Natural killer cell (primary cell): ENCODE measurements at regions not wholly inside any gene's neighbourhood (a gene's known extent, or its start where the extent isn't known, plus 50 kb on each side); places are given as distances from the start of the nearest gene placed in this dataset.

Source experiments
- ATAC-seq, 3 donors: fragments of 150-1000 bp in 2 of 3; fragments of 200-7000 bp in 1 of 3; cut with Tn5 transposase; 1 replicate in 1 of 3; 2 replicates in 2 of 3; pipeline ENCODE4 v1.10.0; 2021; ENCODE audit warnings: mild to moderate bottlenecking in 2 of 3, moderate library complexity in 2 of 3
- DNase-seq, 2 donors: peaks; one replicate each; pipeline versions ENCODE4 v3.0.0 to v3.0.0-alpha.2; 2013 to 2021; ENCODE audit warnings: mixed read lengths in 1 of 2
- H3K27ac ChIP-seq: one replicate; pipeline ENCODE4 v1.5.1; 2013; ENCODE audit warnings: mild to moderate bottlenecking, low read length
- H3K27me3 ChIP-seq: one replicate; pipeline ENCODE4 v1.6.1; 2013; ENCODE audit warnings: low read length; ENCODE audit not compliant: control insufficient read depth, insufficient read depth
- H3K36me3 ChIP-seq: one replicate; pipeline ENCODE4 v1.6.1; 2013; ENCODE audit warnings: low read length; ENCODE audit not compliant: control insufficient read depth, insufficient read depth
- H3K4me1 ChIP-seq: one replicate; pipeline ENCODE4 v1.6.1; 2013; ENCODE audit warnings: low read length; ENCODE audit not compliant: control insufficient read depth, insufficient read depth
- H3K4me3 ChIP-seq: one replicate; pipeline ENCODE4 v1.5.1; 2013; ENCODE audit warnings: low read length
- H3K9me3 ChIP-seq: one replicate; pipeline ENCODE4 v1.6.1; 2013; ENCODE audit warnings: low read length; ENCODE audit not compliant: control insufficient read depth, insufficient read depth
- H3K27ac Mint-ChIP-seq, 2 donors: one replicate each; pipeline ENCODE4 v1.8.0; 2022; ENCODE audit warnings: mild to moderate bottlenecking in 2 of 2, mixed read lengths in 2 of 2, moderate library complexity in 1 of 2
- H3K27me3 Mint-ChIP-seq, 2 donors: one replicate each; pipeline ENCODE4 v1.8.0; 2022; ENCODE audit warnings: low read depth in 2 of 2, mixed read lengths in 2 of 2
- H3K36me3 Mint-ChIP-seq: one replicate; pipeline ENCODE4 v1.8.0; 2022; ENCODE audit warnings: mixed read lengths
- H3K4me1 Mint-ChIP-seq, 2 donors: one replicate each; pipeline ENCODE4 v1.8.0; 2022; ENCODE audit warnings: mixed read lengths in 2 of 2
- H3K4me3 Mint-ChIP-seq: one replicate; pipeline ENCODE4 v1.8.0; 2022; ENCODE audit warnings: mild to moderate bottlenecking, moderate library complexity, mixed read lengths
- H3K9me3 Mint-ChIP-seq, 2 donors: one replicate each; pipeline ENCODE4 v1.8.0; 2022; ENCODE audit warnings: mixed read lengths in 2 of 2
- CTCF ChIP-seq: fragments of 200-600 bp; IDR thresholded peaks from one replicate; pipeline ENCODE4 v1.8.0; 2022; ENCODE audit warnings: antibody characterized with exemption
- WGBS: methylation state at CpG from one replicate; pipeline ENCODE4 v1.1.7; 2013; ENCODE audit warnings: missing lambda C conversion rate; ENCODE audit not compliant: insufficient coverage; 5-methylcytosine and 5-hydroxymethylcytosine counted together
- intact Hi-C: fragments of 100-400 bp; cut with micrococcal nuclease; formaldehyde crosslinking; loops from one replicate; pipeline ENCODE4 v1.14.2; 2022

- H3K4me1 Mint-ChIP-seq = no peaks in the 10 kb centered on the region
- no peaks in the 10 kb centered on the region for H3K27me3 Mint-ChIP-seq
- no peaks in the 10 kb centered on the region for H3K9me3 Mint-ChIP-seq
- no peak for TF ChIP-seq CTCF
- no peak overlapping the region for H3K4me3 Mint-ChIP-seq
- no peak overlapping the region for H3K4me3 ChIP-seq
- H3K27ac Mint-ChIP-seq = no peak overlapping the region
- no peaks in the 10 kb centered on the region for H3K9me3 ChIP-seq
- no peaks in the 10 kb centered on the region for H3K4me1 ChIP-seq
- no peak overlapping the region for H3K27ac ChIP-seq
- no peaks in the 10 kb centered on the region for H3K36me3 Mint-ChIP-seq
- DNase-seq = no peak
- 86% methylated on average over 1 of the region's 1 CpG for whole genome bisulfite sequencing
- no peaks in the 10 kb centered on the region for H3K27me3 ChIP-seq
- H3K36me3 ChIP-seq = no peaks in the 10 kb centered on the region
- intact Hi-C loops = no loop called here
- ATAC-seq = no peak
These were observed 185.6 kb upstream of the BANK1 start for GRCh38 chr4:101604976-101605375.

DNA sequence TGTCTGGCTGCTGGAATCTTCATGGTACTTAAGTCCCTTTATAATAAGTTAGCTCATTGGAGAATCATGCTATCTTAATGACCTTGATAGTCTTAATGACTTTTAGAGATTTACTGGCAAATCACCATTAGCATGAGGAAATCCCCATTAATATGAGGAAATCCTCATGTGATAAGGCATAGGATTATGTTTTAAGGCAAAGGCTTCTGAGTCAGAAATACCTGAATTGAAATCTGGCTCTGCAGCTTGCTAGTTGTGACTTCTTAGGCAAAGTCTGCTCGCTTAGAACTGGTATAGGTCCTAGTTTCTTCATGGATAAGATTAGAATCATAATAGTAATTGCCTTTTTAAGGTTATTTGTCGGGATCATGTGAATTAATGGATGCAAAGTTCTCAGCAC lies 190.2 kb upstream of the BANK1 start:
- Histone ChIP-seq H3K4me1 (no peaks in the 10 kb centered on the region), H3K27ac (no peak overlapping the region), H3K27me3 (no peaks in the 10 kb centered on the region), H3K36me3 (no peaks in the 10 kb centered on the region), H3K4me3 (no peak overlapping the region), H3K9me3 (no peaks in the 10 kb centered on the region)
- DNase-seq (no peak), ATAC-seq (no peak)
- no peak overlapping the region for H3K27ac Mint-ChIP-seq
- no peaks in the 10 kb centered on the region for H3K27me3 Mint-ChIP-seq
- intact Hi-C loops = no loop called here
- H3K9me3 Mint-ChIP-seq = no peaks in the 10 kb centered on the region
- no peak overlapping the region for H3K4me3 Mint-ChIP-seq
- no peaks in the 10 kb centered on the region for H3K4me1 Mint-ChIP-seq
- 92% methylated on average over 2 of the region's 2 CpGs for WGBS
- no peaks in the 10 kb centered on the region for H3K36me3 Mint-ChIP-seq
- TF ChIP-seq CTCF = no peak

GRCh38 chr4:101599620-101600019 lies 190.9 kb upstream of the BANK1 start:
- intact Hi-C loops = loop anchor here (5.0 kb wide), 1 partner anchor 252 kb away; the partner anchor contains the start of gene PPP3CA

More at GRCh38 chr4:101599620-101600019, 190.9 kb upstream of the BANK1 start:
- no peak for ATAC-seq
- H3K4me3 Mint-ChIP-seq = no peak overlapping the region
- no peak overlapping the region for H3K27ac ChIP-seq
- no peaks in the 10 kb centered on the region for H3K27me3 Mint-ChIP-seq
- H3K36me3 ChIP-seq = no peaks in the 10 kb centered on the region
- no peaks in the 10 kb centered on the region for H3K36me3 Mint-ChIP-seq
- WGBS = 66% methylated on average over 4 of the region's 4 CpGs
- no peaks in the 10 kb centered on the region for H3K4me1 Mint-ChIP-seq
- no peaks in the 10 kb centered on the region for H3K9me3 ChIP-seq
- no peaks in the 10 kb centered on the region for H3K9me3 Mint-ChIP-seq
- no peak overlapping the region for H3K27ac Mint-ChIP-seq
- H3K4me3 ChIP-seq = no peak overlapping the region
- H3K4me1 ChIP-seq = no peaks in the 10 kb centered on the region
- DNase-seq = no peak
- no peak for TF ChIP-seq CTCF
- no peaks in the 10 kb centered on the region for H3K27me3 ChIP-seq
